GM12878 (cell line): ENCODE measurements at regions not wholly inside any gene's neighbourhood (a gene's known extent, or its start where the extent isn't known, plus 50 kb on each side); places are given as distances from the start of the nearest gene placed in this dataset.

ENCODE experiments used
- CREB1 ChIP-seq: IDR thresholded peaks from 2 replicates; pipeline ENCODE4 v1.6.1; 2012; ENCODE audit warnings: low read depth, mild to moderate bottlenecking, inconsistent platforms
- EP300 ChIP-seq, 2 experiments: fragments of 150-350 bp in 1 of 2; IDR thresholded peaks; 2 replicates each; pipeline ENCODE4 v1.6.1; 2011 to 2012; ENCODE audit warnings: low read depth in 2 of 2, low read length in 2 of 2, borderline replicate concordance in 1 of 2, improper control_type of control experiment in 1 of 2, inconsistent platforms in 1 of 2; ENCODE audit not compliant: control insufficient read depth in 1 of 2
- HDGF ChIP-seq: fragments of 450-650 bp; IDR thresholded peaks from 2 replicates; pipeline ENCODE4 v1.6.1; 2016; ENCODE audit warnings: antibody characterized with exemption
- NR2C2 ChIP-seq: IDR thresholded peaks from 2 replicates; pipeline ENCODE4 v1.6.1; 2011; ENCODE audit warnings: borderline replicate concordance, low read depth; ENCODE audit not compliant: control insufficient read depth, insufficient read length
- POLR2AphosphoS5 ChIP-seq: IDR thresholded peaks from 2 replicates; pipeline ENCODE4 v1.6.1; 2011; ENCODE audit warnings: mild to moderate bottlenecking, low read length, inconsistent platforms
- RAD21 ChIP-seq: IDR thresholded peaks from 2 replicates; pipeline ENCODE4 v1.6.1; 2011; ENCODE audit warnings: mild to moderate bottlenecking, low read depth, low read length, moderate library complexity; ENCODE audit not compliant: insufficient read depth
- SP1 ChIP-seq: IDR thresholded peaks from one replicate; pipeline ENCODE4 v1.6.1; 2011; ENCODE audit warnings: low read depth, low read length
- SPI1 ChIP-seq: IDR thresholded peaks from 2 replicates; pipeline ENCODE4 v1.6.1; 2011; ENCODE audit warnings: low read depth, mild to moderate bottlenecking, low read length, moderate library complexity, borderline replicate concordance; ENCODE audit not compliant: insufficient read depth
- SREBF1 ChIP-seq: IDR thresholded peaks from 2 replicates; pipeline ENCODE4 v1.6.1; 2012; ENCODE audit warnings: mild to moderate bottlenecking, low read length
- TF ChIP-seq, protein P1 (sequence below): IDR thresholded peaks from 2 replicates; pipeline ENCODE4 v1.6.1; 2012; ENCODE audit warnings: mild to moderate bottlenecking, low read depth, low read length
- TF ChIP-seq, protein P2 (sequence below): fragments of 450-650 bp; formaldehyde crosslinking; IDR thresholded peaks from 2 replicates; pipeline ENCODE4 v1.4.0; 2022; ENCODE audit warnings: mild to moderate bottlenecking, moderate library complexity
- TF ChIP-seq, protein P3 (sequence below): fragments of 450-650 bp; IDR thresholded peaks from 2 replicates; pipeline ENCODE4 v1.6.1; 2016; ENCODE audit warnings: mild to moderate bottlenecking
- TF ChIP-seq, protein P4 (sequence below), 3 experiments: IDR thresholded peaks in 2 of 3; conservative IDR thresholded peaks in 1 of 3; 2 replicates each; pipeline ENCODE4 v1.5.1; 2011; ENCODE audit warnings: low read depth in 3 of 3, low read length in 3 of 3, mild to moderate bottlenecking in 3 of 3, control low read depth in 2 of 3, moderate library complexity in 2 of 3, inconsistent platforms in 1 of 3, mixed read lengths in 1 of 3; ENCODE audit not compliant: control insufficient read depth in 2 of 3, insufficient read depth in 1 of 3; ENCODE audit errors: extremely low read depth in 1 of 3
- TF ChIP-seq, protein P5 (sequence below): IDR thresholded peaks from 2 replicates; pipeline ENCODE4 v1.6.1; 2011; ENCODE audit warnings: borderline replicate concordance, low read depth, mild to moderate bottlenecking, moderate library complexity, mixed read lengths, low read length; ENCODE audit not compliant: insufficient read depth; ENCODE audit errors: extremely low read length

DNA sequence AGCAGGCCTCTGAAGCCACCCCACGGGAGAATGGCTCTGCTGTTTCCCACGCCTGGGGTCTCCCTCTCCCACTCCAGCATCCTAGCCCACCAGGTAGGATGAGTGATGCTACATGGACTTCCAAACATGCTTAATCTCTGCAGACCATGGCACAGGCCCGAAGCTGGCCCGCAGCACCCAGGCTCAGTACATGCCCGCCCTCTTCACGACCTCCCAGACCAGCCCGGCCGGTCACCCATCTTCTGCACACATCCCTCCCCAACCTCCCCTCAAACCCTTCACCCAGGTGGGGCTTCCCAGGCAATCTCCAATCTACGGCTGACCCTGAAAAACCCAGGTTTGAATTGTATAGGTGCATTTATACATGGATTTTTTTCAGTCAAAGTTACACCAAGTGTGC, 264.0 kb downstream of the TJP1 start:
- TF ChIP-seq HDGF (no peak), POLR2AphosphoS5 (no peak), SREBF1 (no peak), EP300 (IDR thresholded peaks at IDR 0.05; ENCODE audit: borderline replicate concordance in 1 of 2, control insufficient read depth in 1 of 2, low read depth in 2 of 2, low read length in 2 of 2) (no peak), NR2C2 (no peak), SP1 (no peak), CREB1 (no peak), RAD21 (no peak), SPI1 (no peak)
- TF ChIP-seq, protein P1, sequence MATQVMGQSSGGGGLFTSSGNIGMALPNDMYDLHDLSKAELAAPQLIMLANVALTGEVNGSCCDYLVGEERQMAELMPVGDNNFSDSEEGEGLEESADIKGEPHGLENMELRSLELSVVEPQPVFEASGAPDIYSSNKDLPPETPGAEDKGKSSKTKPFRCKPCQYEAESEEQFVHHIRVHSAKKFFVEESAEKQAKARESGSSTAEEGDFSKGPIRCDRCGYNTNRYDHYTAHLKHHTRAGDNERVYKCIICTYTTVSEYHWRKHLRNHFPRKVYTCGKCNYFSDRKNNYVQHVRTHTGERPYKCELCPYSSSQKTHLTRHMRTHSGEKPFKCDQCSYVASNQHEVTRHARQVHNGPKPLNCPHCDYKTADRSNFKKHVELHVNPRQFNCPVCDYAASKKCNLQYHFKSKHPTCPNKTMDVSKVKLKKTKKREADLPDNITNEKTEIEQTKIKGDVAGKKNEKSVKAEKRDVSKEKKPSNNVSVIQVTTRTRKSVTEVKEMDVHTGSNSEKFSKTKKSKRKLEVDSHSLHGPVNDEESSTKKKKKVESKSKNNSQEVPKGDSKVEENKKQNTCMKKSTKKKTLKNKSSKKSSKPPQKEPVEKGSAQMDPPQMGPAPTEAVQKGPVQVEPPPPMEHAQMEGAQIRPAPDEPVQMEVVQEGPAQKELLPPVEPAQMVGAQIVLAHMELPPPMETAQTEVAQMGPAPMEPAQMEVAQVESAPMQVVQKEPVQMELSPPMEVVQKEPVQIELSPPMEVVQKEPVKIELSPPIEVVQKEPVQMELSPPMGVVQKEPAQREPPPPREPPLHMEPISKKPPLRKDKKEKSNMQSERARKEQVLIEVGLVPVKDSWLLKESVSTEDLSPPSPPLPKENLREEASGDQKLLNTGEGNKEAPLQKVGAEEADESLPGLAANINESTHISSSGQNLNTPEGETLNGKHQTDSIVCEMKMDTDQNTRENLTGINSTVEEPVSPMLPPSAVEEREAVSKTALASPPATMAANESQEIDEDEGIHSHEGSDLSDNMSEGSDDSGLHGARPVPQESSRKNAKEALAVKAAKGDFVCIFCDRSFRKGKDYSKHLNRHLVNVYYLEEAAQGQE = no peak
- TF ChIP-seq, protein P2, sequence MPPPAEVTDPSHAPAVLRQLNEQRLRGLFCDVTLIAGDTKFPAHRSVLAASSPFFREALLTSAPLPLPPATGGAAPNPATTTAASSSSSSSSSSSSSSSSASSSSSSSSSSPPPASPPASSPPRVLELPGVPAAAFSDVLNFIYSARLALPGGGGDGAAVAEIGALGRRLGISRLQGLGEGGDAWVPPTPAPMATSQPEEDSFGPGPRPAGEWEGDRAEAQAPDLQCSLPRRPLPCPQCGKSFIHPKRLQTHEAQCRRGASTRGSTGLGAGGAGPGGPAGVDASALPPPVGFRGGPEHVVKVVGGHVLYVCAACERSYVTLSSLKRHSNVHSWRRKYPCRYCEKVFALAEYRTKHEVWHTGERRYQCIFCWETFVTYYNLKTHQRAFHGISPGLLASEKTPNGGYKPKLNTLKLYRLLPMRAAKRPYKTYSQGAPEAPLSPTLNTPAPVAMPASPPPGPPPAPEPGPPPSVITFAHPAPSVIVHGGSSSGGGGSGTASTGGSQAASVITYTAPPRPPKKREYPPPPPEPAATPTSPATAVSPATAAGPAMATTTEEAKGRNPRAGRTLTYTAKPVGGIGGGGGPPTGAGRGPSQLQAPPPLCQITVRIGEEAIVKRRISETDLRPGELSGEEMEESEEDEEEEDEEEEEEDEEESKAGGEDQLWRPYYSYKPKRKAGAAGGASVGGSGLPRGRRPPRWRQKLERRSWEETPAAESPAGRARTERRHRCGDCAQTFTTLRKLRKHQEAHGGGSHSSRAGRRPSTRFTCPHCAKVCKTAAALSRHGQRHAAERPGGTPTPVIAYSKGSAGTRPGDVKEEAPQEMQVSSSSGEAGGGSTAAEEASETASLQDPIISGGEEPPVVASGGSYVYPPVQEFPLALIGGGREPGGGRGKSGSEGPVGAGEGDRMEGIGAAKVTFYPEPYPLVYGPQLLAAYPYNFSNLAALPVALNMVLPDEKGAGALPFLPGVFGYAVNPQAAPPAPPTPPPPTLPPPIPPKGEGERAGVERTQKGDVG = no peak
- TF ChIP-seq, protein P3, sequence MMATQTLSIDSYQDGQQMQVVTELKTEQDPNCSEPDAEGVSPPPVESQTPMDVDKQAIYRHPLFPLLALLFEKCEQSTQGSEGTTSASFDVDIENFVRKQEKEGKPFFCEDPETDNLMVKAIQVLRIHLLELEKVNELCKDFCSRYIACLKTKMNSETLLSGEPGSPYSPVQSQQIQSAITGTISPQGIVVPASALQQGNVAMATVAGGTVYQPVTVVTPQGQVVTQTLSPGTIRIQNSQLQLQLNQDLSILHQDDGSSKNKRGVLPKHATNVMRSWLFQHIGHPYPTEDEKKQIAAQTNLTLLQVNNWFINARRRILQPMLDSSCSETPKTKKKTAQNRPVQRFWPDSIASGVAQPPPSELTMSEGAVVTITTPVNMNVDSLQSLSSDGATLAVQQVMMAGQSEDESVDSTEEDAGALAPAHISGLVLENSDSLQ = no peak
- TF ChIP-seq, protein P4, sequence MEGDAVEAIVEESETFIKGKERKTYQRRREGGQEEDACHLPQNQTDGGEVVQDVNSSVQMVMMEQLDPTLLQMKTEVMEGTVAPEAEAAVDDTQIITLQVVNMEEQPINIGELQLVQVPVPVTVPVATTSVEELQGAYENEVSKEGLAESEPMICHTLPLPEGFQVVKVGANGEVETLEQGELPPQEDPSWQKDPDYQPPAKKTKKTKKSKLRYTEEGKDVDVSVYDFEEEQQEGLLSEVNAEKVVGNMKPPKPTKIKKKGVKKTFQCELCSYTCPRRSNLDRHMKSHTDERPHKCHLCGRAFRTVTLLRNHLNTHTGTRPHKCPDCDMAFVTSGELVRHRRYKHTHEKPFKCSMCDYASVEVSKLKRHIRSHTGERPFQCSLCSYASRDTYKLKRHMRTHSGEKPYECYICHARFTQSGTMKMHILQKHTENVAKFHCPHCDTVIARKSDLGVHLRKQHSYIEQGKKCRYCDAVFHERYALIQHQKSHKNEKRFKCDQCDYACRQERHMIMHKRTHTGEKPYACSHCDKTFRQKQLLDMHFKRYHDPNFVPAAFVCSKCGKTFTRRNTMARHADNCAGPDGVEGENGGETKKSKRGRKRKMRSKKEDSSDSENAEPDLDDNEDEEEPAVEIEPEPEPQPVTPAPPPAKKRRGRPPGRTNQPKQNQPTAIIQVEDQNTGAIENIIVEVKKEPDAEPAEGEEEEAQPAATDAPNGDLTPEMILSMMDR (IDR thresholded peaks at IDR 0.05 in 2 of 3, conservative IDR thresholded peaks at IDR 0.05 in 1 of 3; ENCODE audit: control insufficient read depth in 2 of 3, extremely low read depth in 1 of 3, insufficient read depth in 1 of 3, low read depth in 3 of 3, low read length in 3 of 3) = no peak
- TF ChIP-seq, protein P5, sequence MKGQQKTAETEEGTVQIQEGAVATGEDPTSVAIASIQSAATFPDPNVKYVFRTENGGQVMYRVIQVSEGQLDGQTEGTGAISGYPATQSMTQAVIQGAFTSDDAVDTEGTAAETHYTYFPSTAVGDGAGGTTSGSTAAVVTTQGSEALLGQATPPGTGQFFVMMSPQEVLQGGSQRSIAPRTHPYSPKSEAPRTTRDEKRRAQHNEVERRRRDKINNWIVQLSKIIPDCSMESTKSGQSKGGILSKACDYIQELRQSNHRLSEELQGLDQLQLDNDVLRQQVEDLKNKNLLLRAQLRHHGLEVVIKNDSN = no peak
